GM12892 (cell line): ENCODE measurements at regions not wholly inside any gene's neighbourhood (a gene's known extent, or its start where the extent isn't known, plus 50 kb on each side); places are given as distances from the start of the nearest gene placed in this dataset.

ENCODE experiments used
- DNase-seq: peaks from one replicate; pipeline ENCODE4 v3.0.0; 2011; ENCODE audit not compliant: insufficient read length
- FAIRE-seq: peaks from 2 replicates; lab custom pipeline; 2011; peaks lifted over from hg19 to GRCh38; lab: Jason Lieb, UNC
- POLR2A ChIP-seq: IDR thresholded peaks from 2 replicates; pipeline ENCODE4 v1.6.1; 2011; ENCODE audit warnings: low read depth, low read length, control low read depth
- POLR2AphosphoS5 ChIP-seq: IDR thresholded peaks from 2 replicates; pipeline ENCODE4 v1.6.1; 2011; ENCODE audit warnings: low read depth, low read length, control low read depth
- TAF1 ChIP-seq: IDR thresholded peaks from 2 replicates; pipeline ENCODE4 v1.6.1; 2011; ENCODE audit warnings: low read depth, mild to moderate bottlenecking, control low read depth, low read length, borderline replicate concordance

DNA sequence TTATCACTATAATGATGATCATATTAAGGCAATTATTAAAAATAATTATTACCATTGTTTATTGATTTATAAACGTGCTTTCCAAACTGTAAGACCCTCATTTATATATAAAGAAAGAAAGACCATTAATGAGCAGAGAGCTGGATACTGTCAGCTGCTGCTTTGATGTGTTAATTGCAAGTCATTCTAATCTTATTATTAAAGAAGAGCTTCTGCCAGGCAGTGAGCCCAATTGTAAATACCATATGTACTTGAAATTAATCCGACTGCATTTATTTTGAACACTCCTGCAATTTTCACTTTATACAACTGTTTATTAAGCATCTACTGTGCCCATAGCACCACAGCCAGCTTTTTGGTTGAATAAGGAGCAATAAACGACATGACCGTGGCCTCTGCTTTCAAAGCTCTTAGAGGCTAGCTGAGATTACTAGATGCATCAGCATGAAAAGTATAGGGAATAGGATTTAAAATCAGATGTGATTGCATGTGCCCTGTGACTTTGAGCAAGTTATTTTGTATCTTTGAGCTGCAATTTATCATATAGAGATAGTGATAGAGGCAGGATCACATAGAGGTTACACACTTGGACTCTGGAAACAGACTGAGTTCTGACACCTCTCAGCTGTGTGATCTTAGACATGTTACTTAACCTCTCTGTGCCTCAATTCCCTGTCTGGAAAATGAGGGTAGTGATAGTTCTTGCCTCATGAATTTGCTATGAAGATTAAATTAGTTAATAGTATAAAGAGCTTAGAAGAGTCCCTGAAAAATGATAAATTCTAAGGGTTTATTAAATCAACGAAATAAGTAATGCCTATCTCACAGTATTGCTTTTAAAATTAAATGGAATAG is 83.4 kb downstream of the MYCN start:
- no peak for TF ChIP-seq POLR2AphosphoS5
- no peak for TF ChIP-seq POLR2A
- no peak for TF ChIP-seq TAF1
- FAIRE-seq (no peak), DNase-seq (no peak)

- TF ChIP-seq POLR2A: no peak
- TF ChIP-seq POLR2AphosphoS5: no peak
- TF ChIP-seq TAF1: no peak
- no peak for DNase-seq
- FAIRE-seq: no peak
Observed at GRCh38 chr2:16022548-16023240, 82.3 kb downstream of the MYCN start.

GRCh38 chr2:16021611-16022363 is 81.4 kb downstream of the MYCN start:
- DNase-seq: no peak
- TF ChIP-seq POLR2AphosphoS5: no peak
- TF ChIP-seq TAF1: no peak
- TF ChIP-seq POLR2A: no peak
- FAIRE-seq: no peak

- FAIRE-seq: no peak
- DNase-seq: no peak
- TF ChIP-seq TAF1: no peak
- TF ChIP-seq POLR2A: no peak
- TF ChIP-seq POLR2AphosphoS5: no peak
Observed at GRCh38 chr2:16020389-16021008, 80.1 kb downstream of the MYCN start.

DNA sequence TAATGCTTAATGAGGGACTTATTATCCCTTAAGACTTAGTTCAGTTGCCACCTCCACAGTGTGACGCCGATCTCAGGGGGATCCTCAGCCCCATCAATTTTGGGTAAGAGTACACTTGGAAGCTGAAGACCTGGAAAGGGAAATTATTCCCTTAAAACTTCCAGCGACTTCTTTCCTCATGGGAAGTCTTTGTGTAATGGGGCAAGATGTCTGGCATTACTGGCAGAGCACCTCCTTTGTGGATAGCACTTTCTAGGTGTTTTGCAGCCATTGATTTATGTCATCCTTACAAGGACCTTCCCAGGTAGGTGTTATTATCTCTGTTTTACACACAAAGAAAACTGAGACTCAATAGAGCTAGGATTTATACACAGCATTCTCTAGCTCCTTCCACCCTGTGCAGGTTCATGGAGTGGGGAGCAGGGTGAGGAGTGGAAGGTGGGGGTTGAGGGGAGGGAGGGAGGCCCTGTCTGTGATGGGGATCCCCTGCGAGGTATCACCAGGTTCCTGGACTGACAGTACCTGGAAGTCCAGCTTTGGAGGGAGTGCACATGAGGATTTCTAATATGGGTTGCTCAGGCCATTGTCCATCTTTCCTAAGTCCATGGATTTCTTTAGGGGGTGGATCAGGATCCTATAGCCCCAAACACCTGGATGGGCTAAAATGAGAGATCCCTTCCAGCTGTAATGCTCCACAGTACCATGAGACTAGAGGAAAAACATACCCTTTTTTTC is 79.4 kb downstream of the MYCN start:
- DNase-seq: no peak
- FAIRE-seq: no peak
- TF ChIP-seq POLR2A (no peak), POLR2AphosphoS5 (no peak), TAF1 (no peak)

GRCh38 chr2:16019060-16019480 is 78.7 kb downstream of the MYCN start:
- DNase-seq (no peak), FAIRE-seq (no peak)
- TF ChIP-seq POLR2AphosphoS5: no peak
- no peak for TF ChIP-seq TAF1
- TF ChIP-seq POLR2A: no peak

- TF ChIP-seq POLR2A: no peak
- no peak for FAIRE-seq
- no peak for DNase-seq
Observed at GRCh38 chr2:16018277-16019059, 78.1 kb downstream of the MYCN start.

GRCh38 chr2:16016282-16016681 is 75.9 kb downstream of the MYCN start:
- FAIRE-seq: no peak

DNA sequence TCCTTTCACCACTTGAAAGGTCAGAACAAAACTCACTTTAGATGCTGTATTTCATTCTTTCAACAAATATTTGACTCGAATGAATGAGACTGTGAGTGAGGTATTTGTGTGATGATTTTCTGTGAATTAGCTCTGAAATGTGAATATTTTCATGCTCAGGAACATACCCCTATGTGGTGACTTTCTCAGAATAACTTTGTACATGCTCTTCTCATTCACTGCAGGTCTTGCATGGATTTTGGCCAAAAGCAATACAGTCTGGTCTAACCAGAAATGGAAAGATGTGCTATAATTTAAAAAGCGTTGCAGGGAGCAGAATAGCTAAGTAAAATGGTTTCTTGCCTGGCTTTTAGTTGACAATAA is 75.5 kb downstream of the MYCN start:
- TF ChIP-seq POLR2AphosphoS5 (no peak), TAF1 (no peak), POLR2A (no peak)
- no peak for FAIRE-seq
- no peak for DNase-seq

More at GRCh38 chr2:16016282-16016681, 75.9 kb downstream of the MYCN start:
- no peak for TF ChIP-seq POLR2AphosphoS5
- DNase-seq: no peak

DNA sequence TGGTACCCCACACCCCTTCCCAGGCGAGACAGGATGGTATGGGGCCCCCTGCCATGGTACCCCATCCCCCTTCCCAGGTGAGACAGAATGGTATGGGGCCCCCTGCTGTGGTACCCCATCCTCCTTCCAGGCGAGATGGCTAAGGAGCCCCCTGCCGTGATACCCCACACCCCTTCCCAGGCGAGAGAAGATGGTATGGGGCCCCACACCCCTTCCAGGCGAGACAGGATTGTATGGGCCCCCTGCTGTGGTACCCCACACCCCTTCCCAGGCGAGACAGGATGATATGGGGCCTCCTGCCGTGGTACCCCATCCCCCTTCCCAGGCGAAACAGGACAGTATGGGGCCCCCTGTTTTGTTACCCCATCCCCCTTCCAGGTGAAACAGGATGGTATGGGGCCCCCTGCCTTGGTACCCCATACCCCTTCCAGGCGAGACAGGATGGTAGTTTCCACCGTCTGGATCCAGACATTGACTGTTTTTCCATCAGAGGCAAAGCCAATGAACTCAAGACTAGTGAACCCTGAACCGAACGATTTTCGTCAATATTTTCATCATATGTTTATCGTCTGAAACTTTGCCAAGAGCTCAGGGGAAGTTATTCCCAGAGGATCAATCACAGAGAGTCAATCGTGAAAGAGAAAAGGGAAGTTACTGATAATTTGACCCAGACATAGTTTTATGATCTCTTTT is 75.0 kb downstream of the MYCN start:
- FAIRE-seq: no peak
- no peak for DNase-seq
- no peak for TF ChIP-seq POLR2A
- TF ChIP-seq POLR2AphosphoS5: no peak
- no peak for TF ChIP-seq TAF1
